ENCODE measurements at regions not wholly inside any gene's neighbourhood (a gene's known extent, or its start where the extent isn't known, plus 50 kb on each side); places are given as distances from the start of the nearest gene placed in this dataset.
"Not testable (repeated sequence)": the region's sequence is repeated elsewhere in the genome, so short reads cannot be mapped to it uniquely, and the experiment has no call there.

- no peak for DNase-seq (ENCODE audit: low read depth, low spot score)
- no peak overlapping the region for H3K4me3 ChIP-seq (ENCODE audit: low read depth, low read length)
- in situ Hi-C loops (cut with HindIII; ENCODE audit: low sequenced_read_pairs) = no loop called here
- TF ChIP-seq CTCF (IDR thresholded peaks at IDR 0.05; ENCODE audit: low read depth, low read length) = no peak
These were observed 586.3 kb upstream of the RAG2 start for GRCh38 chr11:37184326-37184725.

DNA sequence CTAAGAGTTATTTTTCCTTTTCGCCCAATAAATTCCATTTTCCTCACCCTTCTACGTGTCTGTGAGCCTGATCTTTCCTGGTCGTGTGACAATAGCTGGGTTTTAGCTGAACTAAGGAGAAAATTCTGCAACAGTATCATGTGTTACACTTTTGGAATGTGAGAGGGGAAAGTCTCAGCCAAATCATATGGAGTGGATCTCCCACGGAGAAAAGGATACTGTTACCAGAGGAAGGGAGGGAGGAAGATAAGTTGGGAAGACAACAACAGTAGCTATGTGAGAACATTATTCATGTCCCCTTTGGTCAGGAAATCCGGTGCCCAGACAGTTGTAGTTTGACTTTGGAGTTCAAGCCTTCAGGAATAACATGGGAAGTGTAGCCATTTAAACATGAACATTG, 584.0 kb upstream of the RAG2 start:
- in situ Hi-C loops (cut with HindIII; ENCODE audit: low sequenced_read_pairs) = no loop called here
- no peak for DNase-seq (ENCODE audit: low read depth, low spot score)
- no peak for TF ChIP-seq CTCF (IDR thresholded peaks at IDR 0.05; ENCODE audit: low read depth, low read length)
- H3K4me3 ChIP-seq (ENCODE audit: low read depth, low read length) = no peak overlapping the region

- no peak for TF ChIP-seq CTCF (IDR thresholded peaks at IDR 0.05; ENCODE audit: low read depth, low read length)
- no peak overlapping the region for H3K4me3 ChIP-seq (ENCODE audit: low read depth, low read length)
- DNase-seq (ENCODE audit: low read depth, low spot score) = no peak
- in situ Hi-C loops (cut with HindIII; ENCODE audit: low sequenced_read_pairs) = no loop called here
These were observed 579.7 kb upstream of the RAG2 start for GRCh38 chr11:37177721-37178120.

- no peak overlapping the region for H3K4me3 ChIP-seq (ENCODE audit: low read depth, low read length)
These were observed 573.4 kb upstream of the RAG2 start for GRCh38 chr11:37171451-37171850.

GRCh38 chr11:37170311-37170710, 572.3 kb upstream of the RAG2 start:
- no peak for TF ChIP-seq CTCF (IDR thresholded peaks at IDR 0.05; ENCODE audit: low read depth, low read length)
- DNase-seq (ENCODE audit: low read depth, low spot score) = no peak
- no peak overlapping the region for H3K4me3 ChIP-seq (ENCODE audit: low read depth, low read length)
- in situ Hi-C loops (cut with HindIII; ENCODE audit: low sequenced_read_pairs) = no loop called here

More at GRCh38 chr11:37171451-37171850, 573.4 kb upstream of the RAG2 start:
- no peak for TF ChIP-seq CTCF (IDR thresholded peaks at IDR 0.05; ENCODE audit: low read depth, low read length)
- in situ Hi-C loops (cut with HindIII; ENCODE audit: low sequenced_read_pairs) = no loop called here
- DNase-seq (ENCODE audit: low read depth, low spot score) = no peak

DNA sequence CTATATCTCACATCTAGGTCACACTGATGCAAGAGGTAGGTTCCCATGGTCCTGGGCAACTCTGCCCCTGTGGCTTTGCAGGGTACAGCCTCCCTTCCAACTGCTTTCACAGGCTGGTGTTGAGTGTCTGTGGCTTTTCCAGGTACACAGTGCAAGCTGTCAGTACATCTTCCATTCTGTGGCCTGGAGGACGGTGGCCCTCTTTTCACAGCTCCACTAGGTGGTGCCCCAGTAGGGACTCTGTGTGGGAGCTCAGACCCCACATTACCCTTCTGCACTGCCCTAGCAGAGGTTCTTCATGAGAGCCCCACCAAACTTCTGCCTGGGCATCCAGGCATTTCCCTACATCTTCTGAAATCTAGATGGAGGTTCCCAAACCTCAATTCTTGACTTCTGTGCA, 547.4 kb upstream of the RAG2 start:
- in situ Hi-C loops (cut with HindIII; ENCODE audit: low sequenced_read_pairs); DNase-seq (ENCODE audit: low read depth, low spot score); H3K4me3 ChIP-seq (ENCODE audit: low read depth, low read length): not testable (repeated sequence)

DNA sequence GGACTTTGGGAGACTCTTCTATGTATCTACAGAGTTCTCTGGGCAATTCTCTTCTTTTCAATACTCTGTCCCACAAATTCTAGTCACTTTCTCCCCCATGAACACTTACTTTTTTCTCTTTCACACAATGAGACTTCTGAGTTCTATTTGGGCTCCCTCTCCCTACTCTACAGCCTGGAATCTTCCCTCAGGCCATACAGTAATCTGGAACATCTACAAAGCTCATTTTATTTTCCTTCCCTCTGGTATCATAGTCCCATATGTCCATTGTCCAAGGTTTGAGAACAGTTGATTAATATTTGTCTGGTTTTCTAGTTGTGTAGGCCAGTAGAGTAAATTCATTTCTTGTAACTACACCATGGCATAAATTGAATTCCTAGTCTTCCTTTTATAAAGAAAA, 544.6 kb upstream of the RAG2 start:
- no peak for DNase-seq (ENCODE audit: low read depth, low spot score)
- no peak for TF ChIP-seq CTCF (IDR thresholded peaks at IDR 0.05; ENCODE audit: low read depth, low read length)
- no peak overlapping the region for H3K4me3 ChIP-seq (ENCODE audit: low read depth, low read length)
- in situ Hi-C loops (cut with HindIII; ENCODE audit: low sequenced_read_pairs) = no loop called here
